ENCODE measurements at regions not wholly inside any gene's neighbourhood (a gene's known extent, or its start where the extent isn't known, plus 50 kb on each side); places are given as distances from the start of the nearest gene placed in this dataset.

DNA sequence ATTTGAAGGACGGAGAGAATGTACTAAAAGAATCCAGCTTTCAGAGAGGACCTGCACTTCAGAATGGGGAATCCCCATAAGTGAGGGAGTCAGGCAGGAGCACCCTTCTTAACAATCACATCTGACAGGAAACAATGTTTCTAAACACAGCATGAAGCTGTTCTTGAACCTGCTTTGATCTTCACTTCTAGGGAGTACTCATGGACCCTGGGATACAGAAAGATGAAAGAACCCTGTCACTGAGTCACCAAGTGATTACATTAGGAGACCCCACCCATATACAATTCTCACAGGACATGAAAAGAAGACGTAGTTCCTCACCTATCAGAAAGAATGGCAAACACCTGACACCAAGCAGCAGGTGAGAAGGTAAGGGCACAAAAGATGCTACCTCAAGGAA, 296.9 kb upstream of the ZC3H12C start:
- Histone ChIP-seq H3K36me3 (no peaks in the 10 kb centered on the region), H3K27me3 (no peaks in the 10 kb centered on the region), H3K4me3 (no peak overlapping the region), H3K4me1 (no peaks in the 10 kb centered on the region), H3K9me3 (peaks cover 0 to 5% (median 0%) of the 10 kb centered on the region in 4 donors), H3K27ac (no peak overlapping the region)
- DNase-seq (ENCODE audit: low spot score in 2 of 2), result no peak
- no peak for TF ChIP-seq EP300 (IDR thresholded peaks at IDR 0.05)
- TF ChIP-seq POLR2A (IDR thresholded peaks at IDR 0.05), result no peak
- TF ChIP-seq CTCF (IDR thresholded peaks at IDR 0.05), result no peak
- WGBS, 2 donors, result 80 to 84% methylated on average over 2 of the region's 2 CpGs

- Histone ChIP-seq H3K9me3 (peaks cover 0 to 5% (median 0%) of the 10 kb centered on the region in 4 donors), H3K27ac (no peak overlapping the region), H3K36me3 (no peaks in the 10 kb centered on the region), H3K4me3 (no peak overlapping the region), H3K4me1 (no peaks in the 10 kb centered on the region), H3K27me3 (no peaks in the 10 kb centered on the region)
- 50 to 79% methylated on average over 1 of the region's 1 CpG for WGBS, 2 donors
- TF ChIP-seq CTCF (IDR thresholded peaks at IDR 0.05) (no peak), EP300 (IDR thresholded peaks at IDR 0.05) (no peak), POLR2A (IDR thresholded peaks at IDR 0.05) (no peak)
- DNase-seq (ENCODE audit: low spot score in 2 of 2), result no peak
These were observed 294.7 kb upstream of the ZC3H12C start for GRCh38 chr11:109798521-109798920.

DNA sequence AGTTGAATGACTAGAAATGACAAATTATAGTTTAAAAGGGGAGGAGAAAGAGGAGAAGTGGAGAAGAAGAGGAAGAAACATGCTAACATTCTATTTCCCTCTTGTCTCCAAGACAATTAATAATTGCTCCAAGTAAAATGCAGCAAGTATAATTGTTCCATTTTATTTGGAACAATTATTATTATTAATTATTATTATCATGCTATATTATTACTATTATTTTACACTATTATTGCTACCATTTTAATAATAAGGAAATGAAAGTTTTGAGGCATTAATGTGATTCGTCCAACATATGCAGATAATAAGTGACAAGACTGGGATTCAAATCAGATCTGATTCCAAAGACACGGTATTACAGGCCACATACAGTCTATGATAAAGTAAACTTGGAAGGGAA, 293.6 kb upstream of the ZC3H12C start:
- 80 to 85% methylated on average over 2 of the region's 2 CpGs for WGBS, 2 donors
- Histone ChIP-seq H3K4me1 (no peaks in the 10 kb centered on the region), H3K9me3 (peaks cover 0 to 5% (median 0%) of the 10 kb centered on the region in 4 donors), H3K4me3 (no peak overlapping the region), H3K27me3 (no peaks in the 10 kb centered on the region), H3K36me3 (no peaks in the 10 kb centered on the region), H3K27ac (no peak overlapping the region)
- DNase-seq (ENCODE audit: low spot score in 2 of 2), result no peak
- TF ChIP-seq CTCF (IDR thresholded peaks at IDR 0.05), result no peak
- TF ChIP-seq EP300 (IDR thresholded peaks at IDR 0.05), result no peak
- TF ChIP-seq POLR2A (IDR thresholded peaks at IDR 0.05), result no peak

GRCh38 chr11:109804911-109805310, 288.3 kb upstream of the ZC3H12C start:
- no peaks in the 10 kb centered on the region for H3K4me1 ChIP-seq
- no peak overlapping the region for H3K27ac ChIP-seq
- DNase-seq (ENCODE audit: low spot score in 2 of 2), result no peak
- no peak for TF ChIP-seq CTCF (IDR thresholded peaks at IDR 0.05)
- no peak for TF ChIP-seq EP300 (IDR thresholded peaks at IDR 0.05)
- TF ChIP-seq POLR2A (IDR thresholded peaks at IDR 0.05), result no peak
- H3K36me3 ChIP-seq, result no peaks in the 10 kb centered on the region
- no peaks in the 10 kb centered on the region for H3K27me3 ChIP-seq
- H3K9me3 ChIP-seq, result peaks cover 0 to 9% (median 0%) of the 10 kb centered on the region in 4 donors
- H3K4me3 ChIP-seq, result no peak overlapping the region
- 94 to 100% methylated on average over 1 of the region's 1 CpG for WGBS, 2 donors

GRCh38 chr11:109806205-109806604, 287.0 kb upstream of the ZC3H12C start:
- 0% methylated on average over 1 of the region's 1 CpG for WGBS, 2 donors
- H3K4me3 ChIP-seq, result no peak overlapping the region
- H3K4me1 ChIP-seq, result no peaks in the 10 kb centered on the region
- no peak for TF ChIP-seq CTCF (IDR thresholded peaks at IDR 0.05)
- TF ChIP-seq POLR2A (IDR thresholded peaks at IDR 0.05), result no peak
- no peak for TF ChIP-seq EP300 (IDR thresholded peaks at IDR 0.05)
- no peaks in the 10 kb centered on the region for H3K27me3 ChIP-seq
- no peak overlapping the region for H3K27ac ChIP-seq
- no peaks in the 10 kb centered on the region for H3K36me3 ChIP-seq
- DNase-seq (ENCODE audit: low spot score in 2 of 2), result no peak
- H3K9me3 ChIP-seq, result peaks cover 0 to 9% (median 0%) of the 10 kb centered on the region in 4 donors
